K562 (cell line): ENCODE measurements at regions not wholly inside any gene's neighbourhood (a gene's known extent, or its start where the extent isn't known, plus 50 kb on each side); places are given as distances from the start of the nearest gene placed in this dataset.

Source experiments
- CTCF ChIP-seq, 3 experiments: IDR thresholded peaks in 2 of 3; conservative IDR thresholded peaks in 1 of 3; 2 replicates each; pipeline ENCODE4 v1.5.1; 2011 to 2012; ENCODE audit warnings: low read length in 3 of 3, mild to moderate bottlenecking in 3 of 3, control low read depth in 2 of 3, improper control_type of control experiment in 1 of 3, inconsistent platforms in 1 of 3, low read depth in 1 of 3, mixed read lengths in 1 of 3, moderate library complexity in 1 of 3; ENCODE audit not compliant: insufficient read depth in 2 of 3
- FOSL1 ChIP-seq: fragments of 200-800 bp; sonication (Bioruptor generic); conservative IDR thresholded peaks from 2 replicates; pipeline ENCODE4 v1.6.1; 2016; ENCODE audit warnings: missing genetic modification characterization, missing compliant biosample characterization

DNA sequence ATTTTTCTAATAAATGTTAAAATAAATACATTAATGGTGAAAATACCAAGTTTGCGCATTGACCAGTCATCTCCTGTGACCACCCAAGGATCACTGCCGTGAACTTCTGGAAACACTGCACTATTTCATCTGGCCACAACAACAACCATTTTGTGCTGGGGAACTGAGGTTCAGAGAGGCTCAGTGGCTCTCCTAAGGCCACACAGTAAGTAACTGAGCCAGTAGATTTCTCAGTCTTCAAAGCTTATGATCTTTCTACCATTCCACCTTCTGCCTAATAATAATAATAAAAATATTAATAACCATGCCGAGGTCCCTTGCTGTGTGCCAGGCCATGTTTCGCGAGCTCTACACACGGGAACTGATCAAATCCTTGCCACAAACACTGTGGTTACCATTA lies 182.0 kb downstream of the IRF8 start:
- TF ChIP-seq FOSL1 (tag) (no peak), CTCF (IDR thresholded peaks at IDR 0.05 in 2 of 3, conservative IDR thresholded peaks at IDR 0.05 in 1 of 3; ENCODE audit: insufficient read depth in 2 of 3, low read depth in 1 of 3, low read length in 3 of 3) (no peak)
